ENCODE measurements at regions not wholly inside any gene's neighbourhood (a gene's known extent, or its start where the extent isn't known, plus 50 kb on each side); places are given as distances from the start of the nearest gene placed in this dataset.

GRCh38 chr6:71810880-71811279, 75.5 kb upstream of the RIMS1 start:
- TF ChIP-seq, protein P1, sequence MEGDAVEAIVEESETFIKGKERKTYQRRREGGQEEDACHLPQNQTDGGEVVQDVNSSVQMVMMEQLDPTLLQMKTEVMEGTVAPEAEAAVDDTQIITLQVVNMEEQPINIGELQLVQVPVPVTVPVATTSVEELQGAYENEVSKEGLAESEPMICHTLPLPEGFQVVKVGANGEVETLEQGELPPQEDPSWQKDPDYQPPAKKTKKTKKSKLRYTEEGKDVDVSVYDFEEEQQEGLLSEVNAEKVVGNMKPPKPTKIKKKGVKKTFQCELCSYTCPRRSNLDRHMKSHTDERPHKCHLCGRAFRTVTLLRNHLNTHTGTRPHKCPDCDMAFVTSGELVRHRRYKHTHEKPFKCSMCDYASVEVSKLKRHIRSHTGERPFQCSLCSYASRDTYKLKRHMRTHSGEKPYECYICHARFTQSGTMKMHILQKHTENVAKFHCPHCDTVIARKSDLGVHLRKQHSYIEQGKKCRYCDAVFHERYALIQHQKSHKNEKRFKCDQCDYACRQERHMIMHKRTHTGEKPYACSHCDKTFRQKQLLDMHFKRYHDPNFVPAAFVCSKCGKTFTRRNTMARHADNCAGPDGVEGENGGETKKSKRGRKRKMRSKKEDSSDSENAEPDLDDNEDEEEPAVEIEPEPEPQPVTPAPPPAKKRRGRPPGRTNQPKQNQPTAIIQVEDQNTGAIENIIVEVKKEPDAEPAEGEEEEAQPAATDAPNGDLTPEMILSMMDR (IDR thresholded peaks at IDR 0.05): no peak
- no peak for TF ChIP-seq POLR2A (IDR thresholded peaks at IDR 0.05)
- TF ChIP-seq POLR2AphosphoS5 (IDR thresholded peaks at IDR 0.05): no peak

Data from prostate gland (tissue), 2 donors.